ENCODE measurements at regions not wholly inside any gene's neighbourhood (a gene's known extent, or its start where the extent isn't known, plus 50 kb on each side); places are given as distances from the start of the nearest gene placed in this dataset.

GRCh38 chr3:72379500-72380187 is 468.6 kb downstream of the SHQ1 start (continued):
- TF ChIP-seq REST (IDR thresholded peaks at IDR 0.05; ENCODE audit: unreplicated experiment) = no peak
- TF ChIP-seq ETS1 (IDR thresholded peaks at IDR 0.05) = no peak
- no peak for TF ChIP-seq STAT1 (IDR thresholded peaks at IDR 0.05; ENCODE audit: unreplicated experiment)

GRCh38 chr3:72378287-72378686 is 470.0 kb downstream of the SHQ1 start:
- H3K4me3 Mint-ChIP-seq = no peak overlapping the region; the same call in 2 of the 3 replicates
- Histone ChIP-seq H3K4me3 (no peak overlapping the region), H3K36me3 (ENCODE audit: insufficient read depth) (0 out of 2 replicates have a peak, but pooled peaks cover 3% of the 10 kb centered on the region), H3K9me2 (ENCODE audit: insufficient read depth) (0 out of 2 replicates have a peak, but pooled peaks cover 5% of the 10 kb centered on the region), H4K20me1 (replicated peaks; ENCODE audit: insufficient read depth) (peaks cover 26% of the 10 kb centered on the region; the same call in 1 of the 2 replicates), H3F3A (replicated peaks; ENCODE audit: low read depth) (peaks cover 9% of the 10 kb centered on the region; the same call in 1 of the 2 replicates), H3K27me3 (ENCODE audit: insufficient read depth) (no peaks in the 10 kb centered on the region), H3K4me2 (no peak overlapping the region), H3K79me2 (replicated peaks; ENCODE audit: insufficient read depth) (peaks cover 54% of the 10 kb centered on the region), H3K27ac (ENCODE audit: low read depth) (peak overlapping the region; percentile 61; the same call in 1 of the 2 replicates), H3K4me1 (ENCODE audit: insufficient read depth) (peaks cover 96% of the 10 kb centered on the region), H2AFZ (no peak overlapping the region)
- peaks cover 87% of the 10 kb centered on the region for H3K4me1 Mint-ChIP-seq
- H3K27ac Mint-ChIP-seq = peak overlapping the region; percentile 79
- no peaks in the 10 kb centered on the region for H3K9me3 Mint-ChIP-seq
- DNase-seq (ENCODE audit: low spot score) (no peak), ATAC-seq (no peak)
- peaks cover 3% of the 10 kb centered on the region for H3K27me3 Mint-ChIP-seq (ENCODE audit: insufficient read depth, low read depth, poor library complexity)
- peaks cover 27% of the 10 kb centered on the region for H3K36me3 Mint-ChIP-seq (ENCODE audit: low read depth)
- TF ChIP-seq CTCF (conservative IDR thresholded peaks at IDR 0.05; ENCODE audit: low read depth in 2 of 2) (no peak), POLR2AphosphoS5 (IDR thresholded peaks at IDR 0.05; ENCODE audit: low read depth) (no peak), EZH2phosphoT487 (IDR thresholded peaks at IDR 0.05; ENCODE audit: unreplicated experiment) (no peak), JUNB (IDR thresholded peaks at IDR 0.05; ENCODE audit: unreplicated experiment) (no peak), ZNF114 (CRISPR knock-in tag; IDR thresholded peaks at IDR 0.05) (no peak), NANOG (IDR thresholded peaks at IDR 0.05; ENCODE audit: borderline replicate concordance) (no peak), CREB1 (CRISPR knock-in tag; IDR thresholded peaks at IDR 0.05; ENCODE audit: low read depth) (no peak), ZNF462 (CRISPR knock-in tag; IDR thresholded peaks at IDR 0.05) (no peak), EZH2 (IDR thresholded peaks at IDR 0.05; ENCODE audit: low read depth, unreplicated experiment) (no peak), ZNF331 (CRISPR knock-in tag; IDR thresholded peaks at IDR 0.05; ENCODE audit: low read depth) (no peak)
